ENCODE measurements at regions not wholly inside any gene's neighbourhood (a gene's known extent, or its start where the extent isn't known, plus 50 kb on each side); places are given as distances from the start of the nearest gene placed in this dataset.

- TF ChIP-seq CTCF (IDR thresholded peaks at IDR 0.05) = no peak
- Histone ChIP-seq H3K36me3 (replicated peaks in 1 of 2; ENCODE audit: control insufficient read depth in 1 of 2, insufficient read depth in 2 of 2, low read length in 2 of 2) (no peaks in the 10 kb centered on the region), H3K27me3 (ENCODE audit: control insufficient read depth in 2 of 2, insufficient read depth in 2 of 2, low read length in 2 of 2) (no peaks in the 10 kb centered on the region), H3K4me1 (ENCODE audit: control insufficient read depth in 1 of 2, insufficient read depth in 2 of 2, low read length in 2 of 2) (no peaks in the 10 kb centered on the region), H3K27ac (ENCODE audit: low read depth in 1 of 2, low read length in 2 of 2) (no peak overlapping the region), H3K4me3 (replicated peaks in 1 of 3; ENCODE audit: low read depth in 2 of 3, low read length in 3 of 3) (no peak overlapping the region), H2AFZ (ENCODE audit: insufficient read depth, low read depth, low read length, poor library complexity, severe bottlenecking) (no peak overlapping the region), H3K9me3 (replicated peaks in 1 of 2; ENCODE audit: control insufficient read depth in 1 of 2, insufficient read depth in 1 of 2, low read length in 2 of 2) (no peaks in the 10 kb centered on the region), H3K9ac (ENCODE audit: insufficient read depth, low read length, poor library complexity, severe bottlenecking) (no peak overlapping the region), H4K20me1 (ENCODE audit: insufficient read depth, low read length) (no peaks in the 10 kb centered on the region), H3K79me2 (ENCODE audit: insufficient read depth, low read length) (no peaks in the 10 kb centered on the region), H3K4me2 (replicated peaks; ENCODE audit: extremely low read depth, low read length, poor library complexity, severe bottlenecking) (no peak overlapping the region)
- Mint-ChIP-seq H3K27ac (no peak overlapping the region), H3K4me3 (no peak overlapping the region), H3K9me3 (no peaks in the 10 kb centered on the region), H3K27me3 (ENCODE audit: low read depth in 3 of 3) (peaks cover 6 to 12% (median 8%) of the 10 kb centered on the region in 3 donors), H3K36me3 (no peaks in the 10 kb centered on the region), H3K4me1 (no peaks in the 10 kb centered on the region)
- no peak for DNase-seq
- WGBS (ENCODE audit: insufficient coverage) = 86% methylated on average over 9 of the region's 16 CpGs
- intact Hi-C loops (cut with micrococcal nuclease) = no loop called here
Measured at GRCh38 chr20:58596750-58597248, 54.3 kb upstream of the STX16 start.

DNA sequence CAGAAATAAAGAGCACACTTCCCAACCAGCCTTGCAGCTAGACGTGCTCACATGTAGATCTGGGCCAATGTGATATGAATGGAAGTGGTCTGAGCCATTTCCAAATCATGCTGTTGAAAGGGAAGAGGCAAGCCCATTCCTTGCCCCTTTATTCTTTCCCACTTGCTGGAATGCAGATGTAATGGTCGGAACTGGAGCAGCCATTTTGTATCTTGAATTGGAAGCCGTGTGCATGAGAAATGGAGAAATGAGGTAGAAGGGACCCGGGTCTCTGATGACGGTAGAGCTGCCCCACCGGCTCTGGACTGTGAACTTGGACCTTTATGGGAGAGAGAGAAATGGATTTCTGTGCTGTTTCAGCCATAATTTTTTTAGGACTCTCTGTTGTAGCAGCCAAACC is 54.8 kb upstream of the STX16 start:
- Histone ChIP-seq H3K4me2 (replicated peaks; ENCODE audit: extremely low read depth, low read length, poor library complexity, severe bottlenecking) (no peak overlapping the region), H3K9me3 (replicated peaks in 1 of 2; ENCODE audit: control insufficient read depth in 1 of 2, insufficient read depth in 1 of 2, low read length in 2 of 2) (no peaks in the 10 kb centered on the region), H3K27ac (ENCODE audit: low read depth in 1 of 2, low read length in 2 of 2) (no peak overlapping the region), H3K9ac (ENCODE audit: insufficient read depth, low read length, poor library complexity, severe bottlenecking) (no peak overlapping the region), H3K36me3 (replicated peaks in 1 of 2; ENCODE audit: control insufficient read depth in 1 of 2, insufficient read depth in 2 of 2, low read length in 2 of 2) (no peaks in the 10 kb centered on the region), H4K20me1 (ENCODE audit: insufficient read depth, low read length) (no peaks in the 10 kb centered on the region), H2AFZ (ENCODE audit: insufficient read depth, low read depth, low read length, poor library complexity, severe bottlenecking) (no peak overlapping the region), H3K79me2 (ENCODE audit: insufficient read depth, low read length) (no peaks in the 10 kb centered on the region), H3K4me1 (ENCODE audit: control insufficient read depth in 1 of 2, insufficient read depth in 2 of 2, low read length in 2 of 2) (no peaks in the 10 kb centered on the region), H3K4me3 (replicated peaks in 1 of 3; ENCODE audit: low read depth in 2 of 3, low read length in 3 of 3) (no peak overlapping the region), H3K27me3 (ENCODE audit: control insufficient read depth in 2 of 2, insufficient read depth in 2 of 2, low read length in 2 of 2) (no peaks in the 10 kb centered on the region)
- Mint-ChIP-seq H3K4me3 (no peak overlapping the region), H3K36me3 (no peaks in the 10 kb centered on the region), H3K9me3 (no peaks in the 10 kb centered on the region), H3K27me3 (ENCODE audit: low read depth in 3 of 3) (peaks cover 8 to 17% (median 10%) of the 10 kb centered on the region in 3 donors), H3K27ac (peak overlapping the region in 1 of 7 donors; percentile 68), H3K4me1 (no peaks in the 10 kb centered on the region)
- TF ChIP-seq CTCF (IDR thresholded peaks at IDR 0.05) = no peak
- 79% methylated on average over 4 of the region's 6 CpGs for WGBS (ENCODE audit: insufficient coverage)
- intact Hi-C loops (cut with micrococcal nuclease) = no loop called here
- no peak for DNase-seq
